ENCODE measurements at regions not wholly inside any gene's neighbourhood (a gene's known extent, or its start where the extent isn't known, plus 50 kb on each side); places are given as distances from the start of the nearest gene placed in this dataset.

DNA sequence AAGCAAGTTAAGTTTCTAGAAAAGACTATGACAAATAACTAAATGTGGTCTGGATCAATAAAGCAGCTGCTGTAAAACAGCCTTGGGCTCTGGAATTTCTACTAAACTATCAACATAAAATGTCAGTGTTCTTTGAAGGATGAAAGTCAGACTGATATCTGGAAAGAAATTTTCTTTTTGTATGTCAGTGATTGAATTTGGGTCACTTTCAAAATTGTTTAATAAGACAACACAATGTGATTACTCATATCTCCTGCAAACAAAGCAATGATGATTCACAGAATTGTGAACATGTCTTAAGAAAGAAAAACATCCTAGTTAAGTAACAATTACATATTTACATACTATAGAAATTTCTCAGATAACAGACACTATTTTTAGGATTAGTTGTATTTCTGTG, 826.4 kb downstream of the PLA2G4A start:
- H3K4me3 ChIP-seq (ENCODE audit: low read depth, low read length, poor library complexity, severe bottlenecking), result no peak overlapping the region
- no peak overlapping the region for H3K4me2 ChIP-seq (ENCODE audit: low read length)
- DNase-seq (ENCODE audit: low spot score), result no peak
- no peaks in the 10 kb centered on the region for H3K9me3 ChIP-seq (ENCODE audit: low read length)
- no peak overlapping the region for H3K27ac ChIP-seq (ENCODE audit: low read depth, low read length, poor library complexity, severe bottlenecking)
- H4K20me1 ChIP-seq (ENCODE audit: insufficient read depth, low read length), result no peaks in the 10 kb centered on the region
- H3K9me2 ChIP-seq (ENCODE audit: insufficient read depth, low read length), result no peaks in the 10 kb centered on the region
- TF ChIP-seq EZH2phosphoT487 (IDR thresholded peaks at IDR 0.05; ENCODE audit: borderline replicate concordance, low read depth, low read length), result no peak
- TF ChIP-seq, protein P1, sequence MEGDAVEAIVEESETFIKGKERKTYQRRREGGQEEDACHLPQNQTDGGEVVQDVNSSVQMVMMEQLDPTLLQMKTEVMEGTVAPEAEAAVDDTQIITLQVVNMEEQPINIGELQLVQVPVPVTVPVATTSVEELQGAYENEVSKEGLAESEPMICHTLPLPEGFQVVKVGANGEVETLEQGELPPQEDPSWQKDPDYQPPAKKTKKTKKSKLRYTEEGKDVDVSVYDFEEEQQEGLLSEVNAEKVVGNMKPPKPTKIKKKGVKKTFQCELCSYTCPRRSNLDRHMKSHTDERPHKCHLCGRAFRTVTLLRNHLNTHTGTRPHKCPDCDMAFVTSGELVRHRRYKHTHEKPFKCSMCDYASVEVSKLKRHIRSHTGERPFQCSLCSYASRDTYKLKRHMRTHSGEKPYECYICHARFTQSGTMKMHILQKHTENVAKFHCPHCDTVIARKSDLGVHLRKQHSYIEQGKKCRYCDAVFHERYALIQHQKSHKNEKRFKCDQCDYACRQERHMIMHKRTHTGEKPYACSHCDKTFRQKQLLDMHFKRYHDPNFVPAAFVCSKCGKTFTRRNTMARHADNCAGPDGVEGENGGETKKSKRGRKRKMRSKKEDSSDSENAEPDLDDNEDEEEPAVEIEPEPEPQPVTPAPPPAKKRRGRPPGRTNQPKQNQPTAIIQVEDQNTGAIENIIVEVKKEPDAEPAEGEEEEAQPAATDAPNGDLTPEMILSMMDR (conservative IDR thresholded peaks at IDR 0.05; ENCODE audit: low read length), result no peak
- ChIA-PET CTCF (ENCODE audit: unreplicated experiment) (no interaction called here), POLR2A (interaction anchor here (1.4 kb wide), 1 partner anchor 10 kb away, joined by 4 read pairs; no protein-coding TSS in a partner anchor)
- H2AFZ ChIP-seq (ENCODE audit: low read length), result no peak overlapping the region
- H3K79me2 ChIP-seq (ENCODE audit: insufficient read depth, low read depth, low read length), result no peaks in the 10 kb centered on the region
- no peaks in the 10 kb centered on the region for H3K4me1 ChIP-seq (ENCODE audit: insufficient read depth, low read length, poor library complexity, severe bottlenecking)
- BruUV-seq (replicated peaks), result no TSS peak
- no peaks in the 10 kb centered on the region for H3K36me3 ChIP-seq (ENCODE audit: insufficient read depth, low read length)
- intact Hi-C loops (cut with micrococcal nuclease; ENCODE audit: unreplicated experiment), result no loop called here

DNA sequence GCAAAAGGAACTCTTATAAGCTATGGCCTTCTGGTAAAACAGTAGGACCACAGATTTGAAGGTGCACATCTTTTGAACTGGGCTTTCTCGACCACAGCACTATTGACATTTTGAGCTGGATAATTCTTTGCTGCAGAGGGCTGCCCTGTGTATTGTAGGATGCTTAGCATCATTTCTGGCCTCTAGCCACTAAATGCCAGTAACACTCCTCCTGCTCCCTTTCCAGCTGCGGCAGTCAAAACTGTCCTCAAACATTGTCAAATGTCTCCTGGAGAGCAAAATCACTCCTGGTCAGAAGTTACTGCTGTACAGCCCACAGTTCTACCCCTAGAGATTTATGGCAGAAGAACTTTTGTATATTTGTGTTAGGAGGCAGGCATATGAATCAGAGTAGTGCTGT, 836.7 kb downstream of the PLA2G4A start:
- Histone ChIP-seq H3K4me3 (ENCODE audit: low read depth, low read length, poor library complexity, severe bottlenecking) (no peak overlapping the region), H3K79me2 (ENCODE audit: insufficient read depth, low read depth, low read length) (no peaks in the 10 kb centered on the region)

DNA sequence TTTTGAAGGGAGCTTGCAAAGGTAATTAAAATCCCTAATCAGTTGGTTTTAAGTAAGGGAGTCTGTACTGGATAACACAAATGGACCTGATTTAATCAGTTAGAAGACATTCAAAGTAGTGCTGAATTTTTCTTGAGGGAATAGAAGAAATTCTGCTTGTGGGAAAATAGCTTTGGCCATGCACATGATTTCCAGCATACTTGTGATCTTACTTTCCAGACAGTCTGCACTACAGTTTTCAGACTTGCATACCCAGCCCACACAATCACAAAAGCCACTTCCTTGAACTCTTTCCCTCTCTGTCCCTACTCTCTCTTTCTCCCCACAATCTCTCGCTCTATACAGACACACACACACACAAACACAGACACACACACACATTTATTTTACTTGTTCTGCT, 852.1 kb downstream of the PLA2G4A start:
- intact Hi-C loops (cut with micrococcal nuclease; ENCODE audit: unreplicated experiment), result no loop called here
- Histone ChIP-seq H3K4me3 (ENCODE audit: low read depth, low read length, poor library complexity, severe bottlenecking) (no peak overlapping the region), H3K36me3 (ENCODE audit: insufficient read depth, low read length) (no peaks in the 10 kb centered on the region), H4K20me1 (ENCODE audit: insufficient read depth, low read length) (no peaks in the 10 kb centered on the region), H3K4me1 (ENCODE audit: insufficient read depth, low read length, poor library complexity, severe bottlenecking) (no peaks in the 10 kb centered on the region), H2AFZ (ENCODE audit: low read length) (no peak overlapping the region), H3K79me2 (ENCODE audit: insufficient read depth, low read depth, low read length) (no peaks in the 10 kb centered on the region), H3K9me2 (ENCODE audit: insufficient read depth, low read length) (no peaks in the 10 kb centered on the region), H3K9me3 (ENCODE audit: low read length) (no peaks in the 10 kb centered on the region), H3K4me2 (ENCODE audit: low read length) (no peak overlapping the region), H3K27ac (ENCODE audit: low read depth, low read length, poor library complexity, severe bottlenecking) (no peak overlapping the region)
- BruUV-seq (replicated peaks), result no TSS peak
- DNase-seq (ENCODE audit: low spot score), result no peak
- TF ChIP-seq, protein P1 (conservative IDR thresholded peaks at IDR 0.05; ENCODE audit: low read length), result no peak
- TF ChIP-seq EZH2phosphoT487 (IDR thresholded peaks at IDR 0.05; ENCODE audit: borderline replicate concordance, low read depth, low read length), result no peak
- CTCF ChIA-PET (ENCODE audit: unreplicated experiment), result no interaction called here
- POLR2A ChIA-PET, result interaction anchor here (0.6 kb wide), 2 partner anchors 562 to 941 kb away, joined by 3 read pairs; no protein-coding TSS in a partner anchor

More for the DNA sequence above, 836.7 kb downstream of the PLA2G4A start:
- H3K4me1 ChIP-seq (ENCODE audit: insufficient read depth, low read length, poor library complexity, severe bottlenecking), result no peaks in the 10 kb centered on the region
- intact Hi-C loops (cut with micrococcal nuclease; ENCODE audit: unreplicated experiment), result no loop called here
- DNase-seq (ENCODE audit: low spot score), result no peak
- H3K4me2 ChIP-seq (ENCODE audit: low read length), result no peak overlapping the region
- no peaks in the 10 kb centered on the region for H4K20me1 ChIP-seq (ENCODE audit: insufficient read depth, low read length)
- no peak for TF ChIP-seq EZH2phosphoT487 (IDR thresholded peaks at IDR 0.05; ENCODE audit: borderline replicate concordance, low read depth, low read length)
- TF ChIP-seq, protein P1 (conservative IDR thresholded peaks at IDR 0.05; ENCODE audit: low read length), result no peak
- ChIA-PET POLR2A (interaction anchor here (1.0 kb wide), 1 partner anchor 11 kb away, joined by 4 read pairs; no protein-coding TSS in a partner anchor), CTCF (ENCODE audit: unreplicated experiment) (no interaction called here)
- H3K27ac ChIP-seq (ENCODE audit: low read depth, low read length, poor library complexity, severe bottlenecking), result no peak overlapping the region
- no peaks in the 10 kb centered on the region for H3K9me2 ChIP-seq (ENCODE audit: insufficient read depth, low read length)
- no peaks in the 10 kb centered on the region for H3K9me3 ChIP-seq (ENCODE audit: low read length)
- H3K36me3 ChIP-seq (ENCODE audit: insufficient read depth, low read length), result no peaks in the 10 kb centered on the region
- no TSS peak for BruUV-seq (replicated peaks)
- H2AFZ ChIP-seq (ENCODE audit: low read length), result no peak overlapping the region

Data from OCI-LY7 (cell line).